ENCODE measurements at regions not wholly inside any gene's neighbourhood (a gene's known extent, or its start where the extent isn't known, plus 50 kb on each side); places are given as distances from the start of the nearest gene placed in this dataset.

- no peak for TF ChIP-seq POLR2AphosphoS5 (IDR thresholded peaks at IDR 0.05; ENCODE audit: low read depth, low read length)
- no peak for TF ChIP-seq POLR2A (IDR thresholded peaks at IDR 0.05; ENCODE audit: low read depth, low read length)
- TF ChIP-seq TAF1 (IDR thresholded peaks at IDR 0.05; ENCODE audit: low read depth, low read length): no peak
- TF ChIP-seq POU2F2 (IDR thresholded peaks at IDR 0.05; ENCODE audit: low read depth, low read length): no peak
- TF ChIP-seq SPI1 (IDR thresholded peaks at IDR 0.05; ENCODE audit: low read depth, low read length): no peak
These were observed 557.8 kb upstream of the CFAP20DC start for GRCh38 chr3:59607656-59608055.

Measured in GM12891 (cell line).